ENCODE measurements at regions not wholly inside any gene's neighbourhood (a gene's known extent, or its start where the extent isn't known, plus 50 kb on each side); places are given as distances from the start of the nearest gene placed in this dataset.
A peak's percentile ranks its signal among the peaks of the same experiment; 100 is the strongest.

DNA sequence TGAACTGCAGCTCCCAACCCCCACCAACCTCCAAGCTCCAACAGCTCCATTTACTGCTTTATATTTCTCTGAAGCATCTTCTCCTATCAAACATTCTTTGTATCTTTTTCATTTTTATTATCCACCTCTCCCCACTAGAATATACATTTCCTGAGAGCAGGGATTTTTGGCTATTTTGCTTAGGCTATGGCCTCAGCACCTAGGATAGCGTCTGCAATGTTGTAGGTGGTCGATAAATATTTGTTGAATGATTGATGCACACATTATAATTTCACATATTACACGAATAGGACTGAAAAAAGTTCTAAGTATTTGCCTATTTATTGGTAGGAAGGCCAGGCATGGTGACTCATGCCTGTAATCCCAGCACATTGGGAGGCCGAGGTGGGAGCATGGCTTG, 658.7 kb upstream of the DIPK2B start:
- DNase-seq = no peak

DNA sequence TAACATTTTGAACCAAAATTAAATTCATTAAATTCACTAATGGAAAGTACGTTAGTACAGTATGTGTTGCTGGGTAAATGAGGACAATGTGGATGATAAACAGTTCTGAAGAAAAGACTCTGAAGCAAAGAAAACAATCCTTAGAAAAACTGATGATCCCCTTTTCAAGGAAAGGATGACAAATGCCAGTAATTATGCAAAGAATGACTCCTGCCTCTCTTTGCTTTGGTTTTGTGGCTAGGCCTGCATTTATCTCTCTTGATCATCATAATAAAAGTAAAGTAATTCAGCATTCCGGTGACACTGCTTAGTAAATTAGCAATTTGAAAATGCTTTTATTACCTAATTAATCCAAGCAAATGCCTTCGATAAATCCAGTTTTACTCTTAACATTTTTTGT, 652.2 kb upstream of the DIPK2B start:
- no peak for DNase-seq

DNA sequence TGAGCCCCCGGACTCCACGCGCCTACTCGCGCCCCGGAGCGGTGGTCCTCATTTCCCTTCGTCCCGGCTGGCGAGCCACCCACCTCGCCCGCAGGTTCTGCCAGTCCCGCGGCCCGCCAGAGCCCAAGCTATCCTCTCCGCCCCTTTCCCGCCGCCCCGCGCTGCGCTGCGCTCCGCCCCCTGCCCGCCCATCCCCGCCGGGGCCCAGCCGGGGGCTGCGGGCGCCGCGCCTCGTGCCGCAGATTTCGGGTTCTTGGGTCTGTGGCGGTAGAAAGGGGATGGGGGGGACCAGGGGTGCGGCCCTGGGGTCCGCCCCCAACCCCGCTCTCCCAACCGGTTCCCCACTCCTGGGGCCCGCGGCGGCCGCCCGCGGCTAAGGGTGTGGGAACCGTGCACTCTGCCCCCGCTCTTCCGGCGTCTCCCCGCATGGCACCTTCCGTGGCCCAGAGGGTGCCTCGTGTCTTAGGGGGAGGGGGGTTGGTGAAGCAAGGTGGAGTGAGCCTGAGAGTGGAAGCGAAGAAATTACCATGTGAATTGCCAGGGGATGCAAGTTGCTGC, 650.8 kb upstream of the DIPK2B start:
- DNase-seq = peak; percentile 83

DNA sequence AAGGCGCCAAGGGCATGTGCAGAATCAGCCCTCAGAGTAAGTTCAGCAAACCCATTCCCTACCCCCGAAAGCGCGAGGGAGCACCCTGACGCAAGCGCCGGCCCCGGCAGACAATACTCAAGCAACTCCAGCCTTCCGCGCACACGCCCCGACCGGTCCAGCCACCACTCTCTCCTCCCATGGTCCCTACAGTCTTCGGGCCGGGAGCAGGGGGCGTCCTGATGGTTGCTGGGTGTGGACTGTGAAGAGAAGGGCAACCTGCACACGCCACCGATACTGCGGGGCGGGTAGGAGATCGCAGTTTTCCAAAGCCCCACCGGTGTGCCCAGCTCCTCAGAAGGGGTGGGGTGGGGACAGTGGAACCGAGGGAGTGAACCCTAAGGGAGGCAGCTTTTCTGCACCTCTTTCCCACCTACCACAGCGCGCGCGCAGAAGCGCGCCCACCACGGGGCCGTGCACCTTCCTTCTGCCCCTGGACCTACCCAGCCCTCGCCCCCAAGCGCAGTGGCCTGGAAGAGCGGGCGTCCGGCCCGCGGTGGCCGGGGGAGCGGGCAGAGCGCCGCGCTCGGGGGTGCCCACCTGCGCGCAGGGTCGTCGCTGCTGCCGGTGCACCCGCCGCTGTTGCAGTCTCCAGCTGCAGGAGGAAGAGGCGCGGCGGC, 650.2 kb upstream of the DIPK2B start:
- peak; percentile 64 for DNase-seq

DNA sequence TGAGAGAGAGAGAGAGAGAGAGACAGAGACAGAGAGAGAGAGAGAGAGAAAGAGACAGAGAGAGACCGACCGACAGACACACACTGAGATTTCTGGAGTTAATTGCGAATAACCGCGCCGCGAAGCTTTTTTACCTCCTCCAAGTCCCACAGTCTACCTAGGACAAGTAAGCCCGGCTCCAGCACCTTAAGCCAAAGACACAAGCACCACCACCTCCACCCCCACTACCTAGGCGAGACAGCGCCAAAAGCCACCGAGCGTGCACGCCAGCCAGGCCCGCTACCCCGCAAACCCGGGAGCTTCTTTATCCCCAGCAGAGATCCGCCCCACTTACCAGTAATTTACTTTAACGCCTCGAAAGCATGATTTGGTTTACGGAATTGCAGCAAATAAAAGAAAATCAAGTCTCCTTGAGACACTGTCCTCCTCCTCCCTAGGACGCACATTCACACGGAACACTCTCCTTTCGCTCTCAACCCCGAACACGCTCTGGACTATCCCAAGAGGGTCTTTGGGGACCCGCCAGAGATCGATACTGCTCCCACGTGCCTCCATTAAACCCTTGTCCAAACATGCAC, 649.6 kb upstream of the DIPK2B start:
- DNase-seq = peak; percentile 61

DNA sequence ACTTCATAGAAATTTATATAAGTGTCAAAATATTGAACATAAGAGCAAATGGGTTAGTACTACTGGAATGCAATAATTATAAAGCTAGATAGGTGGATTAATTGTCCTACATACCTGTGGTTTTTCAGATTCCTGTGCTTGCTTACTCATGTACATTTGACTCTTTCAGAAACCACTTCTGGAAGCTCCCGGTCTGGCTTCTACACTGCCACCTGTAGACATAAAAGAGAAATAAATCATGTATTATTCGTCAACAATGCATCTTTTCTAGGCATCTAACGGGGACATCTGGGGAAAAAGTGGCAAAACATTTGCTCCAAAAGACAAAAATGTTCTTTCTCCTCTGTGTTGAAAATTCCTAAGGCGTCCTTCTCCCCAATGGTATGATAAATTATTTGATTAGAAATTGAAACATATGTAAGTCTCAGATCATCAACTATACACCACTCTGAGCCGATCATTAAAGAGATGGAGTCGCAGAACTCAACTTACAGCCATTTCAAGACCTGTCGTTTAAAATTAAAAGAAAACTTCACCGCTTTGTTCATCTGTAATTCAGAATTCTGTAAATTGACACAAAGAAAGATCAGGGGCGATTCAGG, 648.7 kb upstream of the DIPK2B start:
- peak; percentile 51 for DNase-seq

DNA sequence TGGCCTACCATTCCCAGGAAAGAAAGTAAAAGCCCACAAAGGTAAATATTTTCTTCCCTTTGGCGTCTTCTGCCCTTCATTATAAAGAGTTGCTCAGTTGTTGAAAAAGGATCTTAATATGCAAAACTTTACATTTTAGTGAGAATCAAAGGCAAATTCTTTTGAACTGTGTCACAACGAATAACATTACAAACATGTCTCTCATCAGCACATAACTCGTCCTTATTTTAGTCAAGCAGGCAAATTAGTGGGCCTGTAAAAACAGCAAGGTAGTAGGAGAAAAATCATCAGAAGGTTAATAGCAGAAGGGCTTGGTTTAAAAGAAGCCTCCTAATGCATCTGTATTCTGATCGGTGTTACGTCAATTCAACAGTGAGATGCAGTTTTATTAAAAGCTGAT, 647.3 kb upstream of the DIPK2B start:
- no peak for DNase-seq

DNA sequence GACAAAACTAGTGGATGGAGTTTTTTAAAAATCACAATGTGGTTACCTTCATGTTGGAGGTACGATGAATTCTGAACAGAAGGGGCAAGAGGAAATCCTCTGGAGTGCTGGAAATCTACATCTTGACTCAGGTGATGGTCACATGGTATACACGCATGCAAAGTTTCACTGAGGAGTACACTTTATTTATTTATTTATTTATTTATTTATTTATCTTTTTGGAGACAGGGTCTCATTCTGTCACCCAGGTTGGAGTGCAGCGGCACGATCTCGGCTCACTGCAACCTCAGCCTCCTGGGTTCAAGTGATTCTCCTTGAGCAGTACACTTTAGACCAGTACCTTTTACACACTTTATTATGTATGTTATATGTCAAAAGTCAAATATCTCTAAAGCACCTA, 645.7 kb upstream of the DIPK2B start:
- DNase-seq = no peak

DNA sequence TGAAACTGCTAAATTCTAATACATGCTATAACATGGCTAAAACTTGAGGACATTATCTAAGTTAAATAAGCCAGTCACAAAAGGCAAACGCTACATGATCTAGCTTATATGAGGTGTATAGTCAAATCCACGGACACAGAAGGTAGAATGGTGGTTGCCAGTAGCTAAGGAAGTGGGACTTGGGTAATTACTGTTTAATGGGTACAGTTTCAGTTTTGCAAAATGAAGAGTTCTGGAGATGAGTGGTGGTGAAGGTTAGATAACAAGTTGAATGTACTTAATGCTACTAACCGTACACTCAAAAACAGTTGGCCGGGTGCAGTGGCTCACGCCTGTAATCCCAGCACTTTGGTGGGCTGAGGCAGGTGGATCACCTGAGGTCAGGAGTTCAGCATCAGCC, 644.5 kb upstream of the DIPK2B start:
- DNase-seq = no peak

DNA sequence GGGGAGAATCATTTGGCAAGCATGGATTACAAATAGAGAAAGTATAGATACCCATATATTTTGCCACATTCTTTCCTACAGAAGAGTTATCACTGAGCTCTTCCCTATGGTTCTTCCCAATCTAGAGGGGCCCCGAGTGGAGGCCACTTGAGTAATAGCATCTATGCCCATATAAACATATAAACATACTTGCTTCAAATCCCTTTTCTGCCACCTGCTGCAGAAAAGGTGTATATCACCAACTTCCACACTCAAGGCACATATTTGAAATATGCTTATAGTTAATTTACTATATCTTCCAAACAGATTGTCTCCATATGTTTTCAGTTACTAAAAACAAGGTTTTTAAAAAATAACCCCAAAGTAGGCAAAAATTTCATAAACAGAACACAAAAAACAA, 642.8 kb upstream of the DIPK2B start:
- peak; percentile 1 for DNase-seq

DNA sequence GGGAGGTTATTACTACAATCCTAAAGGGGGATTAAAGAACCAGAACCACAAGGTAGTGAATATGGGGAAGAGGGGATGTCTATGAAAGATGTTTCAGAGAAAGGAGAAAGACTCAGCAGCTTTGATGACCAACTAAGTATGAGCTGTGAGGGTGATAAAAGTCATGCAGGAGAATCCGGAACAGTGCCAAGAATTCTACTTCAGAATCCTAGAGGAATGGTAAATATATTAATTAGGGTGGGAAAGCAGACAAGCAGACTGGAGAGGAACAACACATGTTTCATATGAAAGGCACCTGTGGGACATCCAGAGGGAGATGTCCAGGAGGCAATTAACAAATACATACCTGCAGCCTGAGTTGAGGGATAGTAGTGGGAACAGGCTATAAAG, 642.2 kb upstream of the DIPK2B start:
- DNase-seq = no peak

DNA sequence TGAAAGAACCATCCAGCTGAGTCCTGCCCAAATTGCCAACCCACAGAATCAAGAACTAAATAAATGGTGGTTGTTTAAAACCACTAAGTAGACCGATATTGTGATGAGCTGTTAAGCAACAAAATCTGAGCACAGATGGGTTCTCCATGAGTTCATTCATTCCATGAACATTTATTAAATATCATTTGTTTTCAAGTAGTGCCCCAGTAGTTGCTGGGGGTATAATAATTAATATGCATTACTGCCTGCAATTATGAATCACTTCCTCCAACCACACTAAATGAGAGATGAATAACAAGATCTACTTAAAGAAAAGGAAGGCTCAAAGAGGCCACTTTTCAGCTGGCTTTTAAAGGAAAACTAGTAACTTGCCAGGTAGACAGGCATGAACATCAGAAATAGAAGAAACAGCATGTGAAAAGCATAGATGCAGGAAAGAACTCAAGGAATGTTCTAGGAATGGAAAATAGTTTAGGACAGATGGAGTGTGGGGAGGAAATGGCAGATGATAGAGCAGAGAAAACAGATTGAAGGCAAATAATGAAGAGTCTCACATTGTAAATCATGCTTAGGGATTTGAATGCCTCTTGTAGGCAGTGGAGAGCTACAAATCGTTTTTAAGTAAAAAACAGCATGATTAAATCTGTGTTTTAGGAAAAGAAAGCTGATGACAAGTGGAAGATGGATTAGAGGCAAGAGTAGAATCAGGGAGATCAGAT, 641.7 kb upstream of the DIPK2B start:
- DNase-seq = no peak

DNA sequence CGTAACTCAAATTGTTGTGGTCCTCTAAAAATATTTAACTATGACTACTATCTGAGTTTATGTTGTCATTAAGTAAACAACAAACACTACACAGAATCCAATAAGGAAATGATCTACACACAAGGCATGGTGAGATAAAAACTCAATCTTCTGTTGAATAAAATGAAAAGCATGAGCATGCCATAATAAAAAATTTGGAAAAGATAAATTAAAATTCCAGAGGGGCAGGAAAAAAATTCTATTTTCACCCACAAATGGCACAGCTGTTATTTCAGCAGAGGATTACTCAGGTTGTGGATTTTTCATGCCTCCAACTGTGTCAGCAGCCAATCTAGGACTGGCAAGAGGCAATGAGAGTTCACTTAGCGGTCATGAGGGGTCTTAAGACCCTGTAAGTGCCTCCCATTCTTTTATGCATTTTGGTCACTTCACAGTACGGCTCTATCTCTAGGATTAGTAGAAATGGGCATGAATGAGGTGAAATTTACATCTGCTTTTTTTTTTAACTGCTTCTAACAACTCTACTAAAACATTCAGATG, 639.8 kb upstream of the DIPK2B start:
- no peak for DNase-seq

DNA sequence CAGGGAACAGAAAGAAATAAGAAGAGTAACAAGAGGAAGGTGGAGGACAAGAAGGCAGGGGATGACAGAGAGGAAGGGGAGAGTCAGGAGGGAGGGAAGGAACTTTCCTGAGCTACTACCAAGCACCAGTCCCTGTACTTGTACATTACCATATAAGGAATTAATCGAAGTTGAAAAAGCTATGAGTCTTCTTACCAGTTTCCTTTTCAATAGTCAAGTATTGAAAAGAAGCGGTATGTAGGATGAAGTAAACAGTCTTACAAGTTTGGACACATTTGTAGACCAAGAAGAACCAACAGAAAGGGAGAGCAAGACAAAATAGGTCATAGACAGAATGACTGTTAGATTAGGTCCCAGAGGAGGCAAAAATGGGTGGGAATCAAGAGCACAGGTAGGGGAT, 629.7 kb upstream of the DIPK2B start:
- no peak for DNase-seq

DNA sequence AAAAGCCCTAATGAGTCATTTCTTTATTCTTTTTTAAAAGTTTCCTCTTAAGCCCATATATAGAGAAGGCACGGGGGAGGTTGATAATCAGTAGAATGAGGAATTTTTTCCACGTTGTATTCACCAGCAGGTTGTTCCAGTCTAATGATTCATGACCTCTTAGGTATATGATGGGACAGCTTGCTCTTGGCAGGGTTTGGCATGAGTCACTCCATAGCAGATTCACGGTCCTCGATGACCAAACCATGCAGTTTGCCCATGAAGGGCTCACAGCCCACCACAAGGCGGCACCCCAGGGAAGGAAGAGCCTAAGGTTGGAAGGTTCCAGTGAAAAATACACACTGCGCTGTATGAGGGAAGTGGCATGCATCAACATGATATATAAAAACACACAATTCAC, 623.8 kb upstream of the DIPK2B start:
- peak; percentile 25 for DNase-seq

DNA sequence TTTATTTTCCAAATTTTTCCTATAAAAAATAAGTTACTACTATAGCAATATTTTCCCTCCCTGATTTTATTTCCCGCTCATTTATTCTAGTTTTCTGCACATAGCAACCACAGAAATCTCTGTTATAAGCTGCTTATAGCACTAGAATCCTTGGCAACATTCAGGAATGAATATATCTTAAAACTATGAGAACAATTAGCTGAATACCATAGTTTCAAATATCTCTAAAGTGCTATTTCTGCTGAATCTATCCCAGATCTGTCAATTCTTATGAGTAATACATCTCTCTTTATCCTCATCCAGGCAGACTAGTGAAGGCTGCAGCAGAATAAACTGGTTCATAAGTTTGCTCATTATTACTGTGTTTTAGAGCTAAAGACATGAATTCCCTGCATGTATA, 622.9 kb upstream of the DIPK2B start:
- DNase-seq = no peak

DNA sequence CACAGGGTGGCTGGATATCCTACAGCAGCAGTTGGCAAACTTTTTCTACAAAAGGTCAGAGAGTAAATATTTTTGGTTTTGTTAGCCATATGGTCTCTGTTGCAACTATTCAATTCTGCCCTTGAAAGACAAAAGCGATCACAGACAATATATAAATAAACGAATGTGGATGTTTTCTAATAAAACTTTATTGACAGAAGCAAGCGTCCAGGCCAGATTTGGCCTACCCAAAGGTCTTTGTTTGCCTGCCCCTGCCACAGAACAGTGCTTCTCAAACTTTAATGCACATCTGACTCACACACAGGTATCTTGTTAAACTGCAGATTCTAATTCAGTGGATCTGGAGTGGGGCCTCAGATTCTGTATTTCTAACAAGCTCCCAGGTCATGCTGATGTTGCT, 621.4 kb upstream of the DIPK2B start:
- no peak for DNase-seq

DNA sequence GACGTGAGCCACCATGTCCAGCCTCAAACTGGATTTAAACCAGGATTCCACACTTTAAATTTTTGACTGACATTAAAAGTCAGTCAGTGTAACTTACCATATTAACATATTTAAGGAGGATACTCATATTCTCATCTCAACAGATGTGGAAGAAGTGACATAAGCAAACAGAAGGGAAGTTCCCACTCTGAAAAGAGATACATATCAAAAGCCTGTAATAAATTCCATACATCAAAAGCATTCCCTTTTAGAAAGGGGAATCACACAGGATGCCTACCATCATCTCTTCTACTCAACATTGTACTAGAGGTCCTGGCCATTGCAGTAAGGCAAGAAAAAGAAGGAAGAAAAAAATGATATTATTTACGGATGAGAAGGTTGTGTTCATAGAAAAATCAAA, 618.2 kb upstream of the DIPK2B start:
- no peak for DNase-seq

DNA sequence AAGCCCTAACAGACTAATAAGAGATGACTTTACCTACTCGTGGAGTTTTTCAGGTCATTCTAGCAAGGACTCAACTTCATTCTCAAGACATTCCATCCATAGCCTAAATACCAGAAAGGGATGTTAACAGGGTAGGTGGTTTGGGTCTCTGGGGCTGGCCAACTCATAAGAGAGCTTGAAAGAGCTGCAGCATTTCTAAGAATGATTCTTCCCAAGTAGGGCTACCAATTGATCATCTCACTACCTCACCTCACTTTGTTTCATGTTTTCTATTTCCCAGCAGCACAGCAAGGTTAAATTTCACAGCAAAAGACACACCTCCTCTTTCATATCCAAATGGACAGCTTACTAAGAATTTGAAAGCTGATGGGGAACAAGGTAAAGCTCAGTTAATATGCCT, 614.8 kb upstream of the DIPK2B start:
- DNase-seq = no peak

DNA sequence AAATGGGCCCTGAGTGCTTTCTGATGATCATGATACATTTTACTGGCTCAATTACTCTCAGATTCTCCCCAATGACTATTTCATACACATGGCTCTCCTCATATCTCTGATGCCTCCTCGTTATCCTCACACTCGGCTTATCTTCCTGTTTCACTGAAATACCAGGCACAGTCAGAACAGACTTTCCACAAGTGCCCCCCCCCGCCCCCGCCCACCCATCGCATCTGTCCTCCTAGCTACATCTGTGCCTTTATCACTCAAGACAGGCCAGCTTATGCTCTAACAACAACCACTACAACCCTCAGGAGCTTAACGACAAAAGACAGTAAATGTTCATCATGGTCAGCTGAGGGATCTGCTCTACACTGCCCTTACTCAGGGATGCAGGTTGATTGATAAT, 610.6 kb upstream of the DIPK2B start:
- peak; percentile 26 for DNase-seq

DNA sequence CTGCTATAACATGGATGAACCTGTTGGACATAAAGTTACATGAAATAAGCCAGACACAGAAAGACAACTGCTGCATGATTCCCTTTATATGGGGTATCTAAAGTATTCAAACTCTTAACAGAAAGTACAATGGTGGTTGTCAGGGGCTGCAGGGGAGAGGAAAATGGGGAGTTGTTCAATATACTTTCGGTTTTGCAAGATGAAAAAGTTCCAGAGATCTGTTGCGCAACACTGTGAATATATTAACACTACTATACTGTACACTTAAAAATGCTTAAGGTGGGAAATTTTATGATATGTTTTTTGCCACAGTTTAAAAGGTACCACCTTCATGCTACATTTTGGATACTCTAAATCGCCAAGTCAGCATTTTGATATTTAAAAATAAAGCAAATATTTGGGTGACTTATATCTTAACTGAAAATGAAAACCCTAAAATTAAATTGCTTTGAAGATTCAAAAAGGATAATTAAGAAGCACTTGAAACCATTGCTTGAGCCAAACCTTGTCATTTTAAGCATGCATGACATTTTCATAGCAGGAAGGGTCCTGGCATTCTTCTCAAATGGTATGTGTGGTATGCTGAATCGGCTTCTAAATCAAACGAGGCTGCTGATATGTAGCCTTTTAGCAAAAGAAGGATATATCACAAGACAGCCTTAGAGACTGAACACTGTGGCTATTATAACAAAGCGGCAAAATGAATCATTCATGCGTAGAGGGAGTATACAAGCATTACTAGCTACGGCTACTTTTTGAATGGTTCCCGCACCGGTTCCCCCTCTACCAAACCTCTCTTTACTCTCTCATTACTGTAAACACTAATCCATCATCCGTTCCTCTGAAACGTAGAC, 607.1 kb upstream of the DIPK2B start:
- DNase-seq = no peak

DNA sequence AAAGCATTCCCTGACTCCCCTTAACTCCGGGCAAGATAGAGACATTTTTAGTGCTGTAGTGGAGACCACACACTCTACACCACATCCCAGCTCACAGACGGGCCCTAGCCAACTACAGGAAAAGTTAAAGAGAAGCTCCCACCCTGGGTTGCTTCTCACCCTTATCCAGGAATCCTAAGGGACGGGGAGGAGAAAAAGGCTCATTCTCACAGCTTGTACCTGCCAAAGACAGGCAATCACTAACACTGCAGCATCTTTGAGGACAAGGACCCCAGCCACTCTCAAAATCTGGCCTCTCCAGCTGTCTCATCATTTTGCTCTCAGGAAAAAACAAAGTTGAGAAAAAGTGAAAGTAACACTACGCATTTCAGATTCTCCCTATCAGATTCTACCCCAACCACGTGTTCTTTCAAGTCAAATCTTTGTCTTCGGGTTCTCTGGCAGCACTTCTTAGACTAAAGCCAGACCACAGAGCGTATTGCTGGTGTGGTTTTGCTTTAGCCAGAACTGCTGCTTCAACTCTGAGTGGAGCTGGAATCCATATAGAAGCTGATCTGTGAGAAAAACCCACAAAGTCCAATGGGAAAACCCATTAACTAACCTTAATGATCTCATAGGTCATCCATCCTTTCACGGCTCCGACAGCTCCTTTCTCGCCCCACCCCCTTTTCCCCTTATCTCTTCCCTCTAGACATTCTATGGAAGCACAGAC, 605.9 kb upstream of the DIPK2B start:
- DNase-seq = peak; percentile 2

Data from NCI-H82 (cell line).